ENCODE measurements at regions not wholly inside any gene's neighbourhood (a gene's known extent, or its start where the extent isn't known, plus 50 kb on each side); places are given as distances from the start of the nearest gene placed in this dataset.

DNA sequence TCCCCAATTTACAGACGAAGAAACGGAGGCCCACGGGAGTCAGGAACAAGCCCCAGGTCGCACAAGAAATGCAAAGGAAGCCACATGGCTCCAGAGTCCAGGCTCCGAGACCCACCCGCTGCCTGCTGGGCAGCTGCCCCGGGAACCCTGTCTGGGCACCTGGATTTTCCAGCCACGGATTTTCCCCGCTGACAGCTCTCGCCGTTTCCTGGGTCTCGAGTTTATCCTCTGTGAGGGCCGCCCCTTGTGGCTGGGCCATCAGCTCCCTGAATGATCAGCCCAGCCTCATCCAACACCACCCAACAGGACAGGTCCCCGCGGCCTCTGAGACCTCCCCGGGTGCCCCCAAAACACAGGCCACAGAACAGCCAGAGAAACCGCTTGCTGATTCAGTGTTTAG, 189.7 kb downstream of the BRD1 start:
- ChIA-PET POLR2A (no interaction called here), CTCF (no interaction called here)
- Mint-ChIP-seq H3K4me1 (no peaks in the 10 kb centered on the region), H3K27ac (no peak overlapping the region), H3K9me3 (ENCODE audit: insufficient read depth) (no peaks in the 10 kb centered on the region), H3K27me3 (no peaks in the 10 kb centered on the region), H3K4me3 (no peak overlapping the region)
- H3K4me3 ChIP-seq (ENCODE audit: control extremely low read depth in 1 of 5, extremely low read depth in 1 of 5, insufficient read depth in 1 of 5, low read depth in 2 of 5, low read length in 4 of 5) = no peak overlapping the region
- intact Hi-C loops (cut with micrococcal nuclease) = no loop called here
- TF ChIP-seq, protein P1, sequence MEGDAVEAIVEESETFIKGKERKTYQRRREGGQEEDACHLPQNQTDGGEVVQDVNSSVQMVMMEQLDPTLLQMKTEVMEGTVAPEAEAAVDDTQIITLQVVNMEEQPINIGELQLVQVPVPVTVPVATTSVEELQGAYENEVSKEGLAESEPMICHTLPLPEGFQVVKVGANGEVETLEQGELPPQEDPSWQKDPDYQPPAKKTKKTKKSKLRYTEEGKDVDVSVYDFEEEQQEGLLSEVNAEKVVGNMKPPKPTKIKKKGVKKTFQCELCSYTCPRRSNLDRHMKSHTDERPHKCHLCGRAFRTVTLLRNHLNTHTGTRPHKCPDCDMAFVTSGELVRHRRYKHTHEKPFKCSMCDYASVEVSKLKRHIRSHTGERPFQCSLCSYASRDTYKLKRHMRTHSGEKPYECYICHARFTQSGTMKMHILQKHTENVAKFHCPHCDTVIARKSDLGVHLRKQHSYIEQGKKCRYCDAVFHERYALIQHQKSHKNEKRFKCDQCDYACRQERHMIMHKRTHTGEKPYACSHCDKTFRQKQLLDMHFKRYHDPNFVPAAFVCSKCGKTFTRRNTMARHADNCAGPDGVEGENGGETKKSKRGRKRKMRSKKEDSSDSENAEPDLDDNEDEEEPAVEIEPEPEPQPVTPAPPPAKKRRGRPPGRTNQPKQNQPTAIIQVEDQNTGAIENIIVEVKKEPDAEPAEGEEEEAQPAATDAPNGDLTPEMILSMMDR (IDR thresholded peaks at IDR 0.05) = no peak
- no peak for TF ChIP-seq EZH2 (IDR thresholded peaks at IDR 0.05; ENCODE audit: borderline replicate concordance, insufficient read depth, low read depth, low read length, poor library complexity, severe bottlenecking)
- no peak overlapping the region for H3K27ac ChIP-seq (ENCODE audit: low read length in 2 of 2)
- 95% methylated on average over 17 of the region's 17 CpGs for WGBS (ENCODE audit: insufficient coverage)
- no peak overlapping the region for H3K4me2 ChIP-seq (replicated peaks; ENCODE audit: low read depth, low read length, poor library complexity, severe bottlenecking)
- ATAC-seq (ENCODE audit: low read depth) (no peak), DNase-seq (no peak)
- no peaks in the 10 kb centered on the region for H3K9me3 ChIP-seq (ENCODE audit: control extremely low read depth in 1 of 3, control insufficient read depth in 2 of 3, insufficient read depth in 1 of 3, low read length in 2 of 3)
- H3K36me3 ChIP-seq (replicated peaks in 1 of 2; ENCODE audit: control extremely low read depth in 1 of 2, control insufficient read depth in 1 of 2, extremely low read depth in 1 of 2, insufficient read depth in 2 of 2, low read length in 1 of 2) = peaks cover 0 to 18% of the 10 kb centered on the region in 2 experiments
- H3K9ac ChIP-seq (ENCODE audit: low read length) = no peak overlapping the region
- H3K27me3 ChIP-seq (replicated peaks in 1 of 4; ENCODE audit: control extremely low read depth in 1 of 4, control insufficient read depth in 3 of 4, insufficient read depth in 4 of 4, low read length in 3 of 4) = no peaks in the 10 kb centered on the region
- H4K20me1 ChIP-seq (ENCODE audit: control insufficient read depth, insufficient read depth, low read length, poor library complexity, severe bottlenecking) = peaks cover 93% of the 10 kb centered on the region
- no peak overlapping the region for H2AFZ ChIP-seq (ENCODE audit: insufficient read depth, low read depth, low read length, poor library complexity, severe bottlenecking)
- H3K4me1 ChIP-seq (ENCODE audit: control insufficient read depth in 2 of 2, insufficient read depth in 2 of 2, low read length in 2 of 2) = no peaks in the 10 kb centered on the region
- peaks cover 95% of the 10 kb centered on the region for H3K79me2 ChIP-seq (ENCODE audit: control insufficient read depth, insufficient read depth, low read length)

DNA sequence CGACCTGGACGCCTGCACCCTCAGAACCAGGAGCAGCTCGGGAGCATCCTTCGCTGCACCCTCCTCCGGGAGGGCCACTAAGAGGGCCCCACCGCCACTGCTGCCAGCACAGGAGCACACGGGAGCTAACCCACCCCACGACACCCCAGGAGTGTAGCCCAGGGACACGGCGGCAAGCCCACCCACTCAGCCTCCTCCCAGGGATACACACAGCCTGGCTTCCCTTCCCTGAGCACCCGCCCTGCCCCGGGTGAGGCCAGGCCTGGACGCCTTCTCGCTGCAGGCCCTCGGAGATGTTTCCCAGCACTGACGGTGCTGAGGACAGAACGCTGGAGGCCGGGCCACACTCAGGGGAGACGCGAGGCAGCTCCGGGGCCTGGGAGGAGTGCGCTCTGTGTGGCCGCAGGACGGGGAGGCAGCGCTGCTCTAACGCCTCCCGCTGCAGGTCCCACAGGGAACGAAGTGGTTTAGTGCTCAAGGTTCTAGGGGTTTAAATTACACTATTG, 190.4 kb downstream of the BRD1 start:
- Histone ChIP-seq H3K9ac (ENCODE audit: low read length) (no peak overlapping the region), H3K4me1 (ENCODE audit: control insufficient read depth in 2 of 2, insufficient read depth in 2 of 2, low read length in 2 of 2) (no peaks in the 10 kb centered on the region), H4K20me1 (ENCODE audit: control insufficient read depth, insufficient read depth, low read length, poor library complexity, severe bottlenecking) (peaks cover 93% of the 10 kb centered on the region), H3K27ac (ENCODE audit: low read length in 2 of 2) (no peak overlapping the region), H3K9me3 (ENCODE audit: control extremely low read depth in 1 of 3, control insufficient read depth in 2 of 3, insufficient read depth in 1 of 3, low read length in 2 of 3) (no peaks in the 10 kb centered on the region), H3K79me2 (ENCODE audit: control insufficient read depth, insufficient read depth, low read length) (peaks cover 94% of the 10 kb centered on the region), H2AFZ (ENCODE audit: insufficient read depth, low read depth, low read length, poor library complexity, severe bottlenecking) (no peak overlapping the region), H3K4me2 (replicated peaks; ENCODE audit: low read depth, low read length, poor library complexity, severe bottlenecking) (no peak overlapping the region), H3K4me3 (ENCODE audit: control extremely low read depth in 1 of 5, extremely low read depth in 1 of 5, insufficient read depth in 1 of 5, low read depth in 2 of 5, low read length in 4 of 5) (no peak overlapping the region), H3K27me3 (replicated peaks in 1 of 4; ENCODE audit: control extremely low read depth in 1 of 4, control insufficient read depth in 3 of 4, insufficient read depth in 4 of 4, low read length in 3 of 4) (no peaks in the 10 kb centered on the region), H3K36me3 (replicated peaks in 1 of 2; ENCODE audit: control extremely low read depth in 1 of 2, control insufficient read depth in 1 of 2, extremely low read depth in 1 of 2, insufficient read depth in 2 of 2, low read length in 1 of 2) (peaks cover 0 to 14% of the 10 kb centered on the region in 2 experiments)
- peaks cover 4% of the 10 kb centered on the region for H3K4me1 Mint-ChIP-seq
- no peaks in the 10 kb centered on the region for H3K9me3 Mint-ChIP-seq (ENCODE audit: insufficient read depth)
- H3K27ac Mint-ChIP-seq = no peak overlapping the region
- H3K27me3 Mint-ChIP-seq = no peaks in the 10 kb centered on the region
- 94% methylated on average over 22 of the region's 28 CpGs for WGBS (ENCODE audit: insufficient coverage)
- H3K4me3 Mint-ChIP-seq = no peak overlapping the region
- intact Hi-C loops (cut with micrococcal nuclease) = no loop called here
- POLR2A ChIA-PET = interaction anchor here (0.5 kb wide), 1 partner anchor 202 kb away, joined by 3 read pairs; no protein-coding TSS in a partner anchor
- TF ChIP-seq EZH2 (IDR thresholded peaks at IDR 0.05; ENCODE audit: borderline replicate concordance, insufficient read depth, low read depth, low read length, poor library complexity, severe bottlenecking) = no peak
- TF ChIP-seq, protein P1 (IDR thresholded peaks at IDR 0.05) = no peak
- CTCF ChIA-PET = no interaction called here
- ATAC-seq (ENCODE audit: low read depth) (no peak), DNase-seq (no peak)
